ENCODE measurements at regions not wholly inside any gene's neighbourhood (a gene's known extent, or its start where the extent isn't known, plus 50 kb on each side); places are given as distances from the start of the nearest gene placed in this dataset.

GRCh38 chr14:85257287-85257686, 272.7 kb upstream of the FLRT2 start:
- no peak overlapping the region for H3K4me3 ChIP-seq
- intact Hi-C loops (cut with DNase I) = no loop called here
- TF ChIP-seq CTCF (IDR thresholded peaks at IDR 0.05) (no peak), POLR2A (IDR thresholded peaks at IDR 0.05) (no peak)

DNA sequence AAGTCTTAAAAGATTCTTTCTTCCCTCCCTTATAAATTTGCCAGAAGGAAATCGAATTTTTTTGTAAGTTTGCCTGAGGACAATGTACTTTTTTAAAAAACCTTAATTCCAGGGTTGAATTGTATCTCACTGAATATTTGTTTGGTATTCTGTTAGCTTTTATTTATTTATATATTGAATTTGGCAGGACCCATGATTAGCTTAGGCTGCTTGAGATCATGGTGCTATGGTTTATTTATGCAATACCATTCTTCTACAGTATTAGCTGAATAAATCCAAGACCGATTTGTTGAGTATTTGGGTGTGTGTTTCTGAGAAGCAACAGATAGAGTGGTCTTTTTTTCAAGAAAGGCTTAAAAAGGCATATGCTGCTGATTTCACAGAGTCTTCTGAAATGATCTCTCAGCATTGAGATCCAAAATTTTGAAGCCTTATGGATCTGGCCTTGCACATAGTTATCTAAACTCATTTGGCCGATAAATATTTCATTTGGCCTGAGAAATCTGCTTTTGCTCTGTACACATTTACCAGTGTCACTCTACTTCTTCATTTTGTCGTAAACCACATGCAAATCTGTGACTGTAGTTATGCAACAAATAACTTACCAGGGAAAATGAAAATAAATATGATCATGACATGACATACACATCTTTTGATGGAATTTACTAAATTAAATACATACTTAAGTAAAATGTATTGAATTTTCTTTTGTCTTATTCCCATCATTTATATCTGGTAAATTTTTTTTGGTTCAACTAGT, 265.8 kb upstream of the FLRT2 start:
- intact Hi-C loops (cut with DNase I) = no loop called here
- TF ChIP-seq POLR2A (IDR thresholded peaks at IDR 0.05) (no peak), CTCF (IDR thresholded peaks at IDR 0.05) (no peak)
- DNase-seq = no peak
- Histone ChIP-seq H3K27ac (no peak overlapping the region), H3K9me3 (replicated peaks in 1 of 3) (no peaks in the 10 kb centered on the region), H3K27me3 (no peaks in the 10 kb centered on the region), H3K36me3 (replicated peaks in 1 of 2) (no peaks in the 10 kb centered on the region), H3K4me3 (no peak overlapping the region), H3K4me1 (replicated peaks in 1 of 2) (no peaks in the 10 kb centered on the region)
- WGBS, 4 donors = 77 to 82% (median 81%) methylated on average over 4 of the region's 4 CpGs

More at GRCh38 chr14:85257287-85257686, 272.7 kb upstream of the FLRT2 start:
- Histone ChIP-seq H3K27ac (no peak overlapping the region), H3K36me3 (replicated peaks in 1 of 2) (no peaks in the 10 kb centered on the region), H3K4me1 (replicated peaks in 1 of 2) (no peaks in the 10 kb centered on the region), H3K9me3 (replicated peaks in 1 of 3) (no peaks in the 10 kb centered on the region), H3K27me3 (no peaks in the 10 kb centered on the region)
- DNase-seq = no peak

GRCh38 chr14:85273099-85273677, 256.8 kb upstream of the FLRT2 start:
- intact Hi-C loops (cut with DNase I) = no loop called here
- H3K9me3 ChIP-seq (replicated peaks in 1 of 3) = no peaks in the 10 kb centered on the region
- WGBS, 4 donors = 66 to 75% (median 71%) methylated on average over 5 of the region's 5 CpGs
- TF ChIP-seq CTCF (IDR thresholded peaks at IDR 0.05) (no peak), POLR2A (IDR thresholded peaks at IDR 0.05) (no peak)
- no peak for DNase-seq
- no peaks in the 10 kb centered on the region for H3K27me3 ChIP-seq
- no peaks in the 10 kb centered on the region for H3K4me1 ChIP-seq (replicated peaks in 1 of 2)
- H3K4me3 ChIP-seq = no peak overlapping the region
- H3K27ac ChIP-seq = no peak overlapping the region
- H3K36me3 ChIP-seq (replicated peaks in 1 of 2) = no peaks in the 10 kb centered on the region

GRCh38 chr14:85273952-85274351, 256.0 kb upstream of the FLRT2 start:
- no peak for TF ChIP-seq CTCF (IDR thresholded peaks at IDR 0.05)
- TF ChIP-seq POLR2A (IDR thresholded peaks at IDR 0.05) = no peak
- no peaks in the 10 kb centered on the region for H3K27me3 ChIP-seq
- H3K4me1 ChIP-seq (replicated peaks in 1 of 2) = no peaks in the 10 kb centered on the region
- H3K27ac ChIP-seq = no peak overlapping the region
- H3K36me3 ChIP-seq (replicated peaks in 1 of 2) = no peaks in the 10 kb centered on the region
- DNase-seq = no peak
- no peak overlapping the region for H3K4me3 ChIP-seq
- 85 to 98% (median 91%) methylated on average over 1 of the region's 1 CpG for WGBS, 4 donors
- no peaks in the 10 kb centered on the region for H3K9me3 ChIP-seq (replicated peaks in 1 of 3)
- intact Hi-C loops (cut with DNase I) = no loop called here
